ENCODE measurements at regions not wholly inside any gene's neighbourhood (a gene's known extent, or its start where the extent isn't known, plus 50 kb on each side); places are given as distances from the start of the nearest gene placed in this dataset.
"Not testable (repeated sequence)": the region's sequence is repeated elsewhere in the genome, so short reads cannot be mapped to it uniquely, and the experiment has no call there.

GRCh38 chr13:27327633-27328032 is 57.0 kb downstream of the RASL11A start:
- Histone ChIP-seq H3K4me1 (ENCODE audit: insufficient read depth, low read length) (no peaks in the 10 kb centered on the region), H3K9ac (ENCODE audit: low read depth, low read length) (no peak overlapping the region), H3K9me3 (ENCODE audit: control insufficient read depth, insufficient read depth, low read length) (peaks cover 6% of the 10 kb centered on the region), H3K36me3 (ENCODE audit: insufficient read depth, low read length) (no peaks in the 10 kb centered on the region)

GRCh38 chr13:27329210-27329609 is 58.6 kb downstream of the RASL11A start:
- Histone ChIP-seq H3K36me3 (ENCODE audit: insufficient read depth, low read length) (no peaks in the 10 kb centered on the region), H3K9ac (ENCODE audit: low read depth, low read length) (no peak overlapping the region), H3K9me3 (ENCODE audit: control insufficient read depth, insufficient read depth, low read length) (peaks cover 1% of the 10 kb centered on the region), H3K4me1 (ENCODE audit: insufficient read depth, low read length) (no peaks in the 10 kb centered on the region)

GRCh38 chr13:27334774-27335435 is 64.3 kb downstream of the RASL11A start:
- Histone ChIP-seq H3K4me1 (ENCODE audit: insufficient read depth, low read length) (no peaks in the 10 kb centered on the region), H3K9me3 (ENCODE audit: control insufficient read depth, insufficient read depth, low read length) (no peaks in the 10 kb centered on the region), H3K9ac (ENCODE audit: low read depth, low read length) (no peak overlapping the region), H3K36me3 (ENCODE audit: insufficient read depth, low read length) (no peaks in the 10 kb centered on the region)

GRCh38 chr13:27336014-27336673 is 65.5 kb downstream of the RASL11A start:
- H3K36me3 ChIP-seq (ENCODE audit: insufficient read depth, low read length): no peaks in the 10 kb centered on the region
- H3K9me3 ChIP-seq (ENCODE audit: control insufficient read depth, insufficient read depth, low read length): no peaks in the 10 kb centered on the region
- H3K9ac ChIP-seq (ENCODE audit: low read depth, low read length): no peak overlapping the region
- H3K4me1 ChIP-seq (ENCODE audit: insufficient read depth, low read length): no peaks in the 10 kb centered on the region

- no peaks in the 10 kb centered on the region for H3K36me3 ChIP-seq (ENCODE audit: insufficient read depth, low read length)
- H3K9me3 ChIP-seq (ENCODE audit: control insufficient read depth, insufficient read depth, low read length): no peaks in the 10 kb centered on the region
- no peaks in the 10 kb centered on the region for H3K4me1 ChIP-seq (ENCODE audit: insufficient read depth, low read length)
- no peak overlapping the region for H3K9ac ChIP-seq (ENCODE audit: low read depth, low read length)
Measured at GRCh38 chr13:27338207-27338606, 67.6 kb downstream of the RASL11A start.

- no peaks in the 10 kb centered on the region for H3K36me3 ChIP-seq (ENCODE audit: insufficient read depth, low read length)
- no peaks in the 10 kb centered on the region for H3K4me1 ChIP-seq (ENCODE audit: insufficient read depth, low read length)
- no peaks in the 10 kb centered on the region for H3K9me3 ChIP-seq (ENCODE audit: control insufficient read depth, insufficient read depth, low read length)
- H3K9ac ChIP-seq (ENCODE audit: low read depth, low read length): no peak overlapping the region
Measured at GRCh38 chr13:27338816-27339215, 68.2 kb downstream of the RASL11A start.

GRCh38 chr13:27339299-27339698 is 68.7 kb downstream of the RASL11A start:
- Histone ChIP-seq H3K36me3 (ENCODE audit: insufficient read depth, low read length) (no peaks in the 10 kb centered on the region), H3K9me3 (ENCODE audit: control insufficient read depth, insufficient read depth, low read length) (no peaks in the 10 kb centered on the region)

GRCh38 chr13:27341616-27342015 is 71.0 kb downstream of the RASL11A start:
- Histone ChIP-seq H3K9ac (ENCODE audit: low read depth, low read length) (no peak overlapping the region), H3K36me3 (ENCODE audit: insufficient read depth, low read length) (no peaks in the 10 kb centered on the region), H3K4me1 (ENCODE audit: insufficient read depth, low read length) (no peaks in the 10 kb centered on the region), H3K9me3 (ENCODE audit: control insufficient read depth, insufficient read depth, low read length) (no peaks in the 10 kb centered on the region)

More at GRCh38 chr13:27339299-27339698, 68.7 kb downstream of the RASL11A start:
- Histone ChIP-seq H3K9ac (ENCODE audit: low read depth, low read length) (no peak overlapping the region), H3K4me1 (ENCODE audit: insufficient read depth, low read length) (no peaks in the 10 kb centered on the region)

- H3K9ac ChIP-seq (ENCODE audit: low read depth, low read length): no peak overlapping the region
- H3K4me1 ChIP-seq (ENCODE audit: insufficient read depth, low read length): no peaks in the 10 kb centered on the region
- no peaks in the 10 kb centered on the region for H3K9me3 ChIP-seq (ENCODE audit: control insufficient read depth, insufficient read depth, low read length)
- no peaks in the 10 kb centered on the region for H3K36me3 ChIP-seq (ENCODE audit: insufficient read depth, low read length)
Measured at GRCh38 chr13:27347211-27347772, 76.7 kb downstream of the RASL11A start.

- Histone ChIP-seq H3K9me3 (ENCODE audit: control insufficient read depth, insufficient read depth, low read length) (no peaks in the 10 kb centered on the region), H3K4me1 (ENCODE audit: insufficient read depth, low read length) (no peaks in the 10 kb centered on the region; the same call in 1 of the 2 replicates), H3K36me3 (ENCODE audit: insufficient read depth, low read length) (no peaks in the 10 kb centered on the region), H3K9ac (ENCODE audit: low read depth, low read length) (no peak overlapping the region)
Measured at GRCh38 chr13:27348461-27348860, 76.0 kb upstream of the GTF3A start.

- Histone ChIP-seq H3K9ac (ENCODE audit: low read depth, low read length) (no peak overlapping the region), H3K36me3 (ENCODE audit: insufficient read depth, low read length) (no peaks in the 10 kb centered on the region), H3K4me1 (ENCODE audit: insufficient read depth, low read length) (no peaks in the 10 kb centered on the region; the same call in 1 of the 2 replicates), H3K9me3 (ENCODE audit: control insufficient read depth, insufficient read depth, low read length) (no peaks in the 10 kb centered on the region)
Measured at GRCh38 chr13:27349458-27349857, 75.0 kb upstream of the GTF3A start.

- not testable (repeated sequence) for H3K4me1 ChIP-seq (ENCODE audit: insufficient read depth, low read length); H3K36me3 ChIP-seq (ENCODE audit: insufficient read depth, low read length); H3K9me3 ChIP-seq (ENCODE audit: control insufficient read depth, insufficient read depth, low read length); H3K9ac ChIP-seq (ENCODE audit: low read depth, low read length)
Measured at GRCh38 chr13:27350825-27351224, 73.6 kb upstream of the GTF3A start.

GRCh38 chr13:27352698-27353097 is 71.7 kb upstream of the GTF3A start:
- Histone ChIP-seq H3K36me3 (ENCODE audit: insufficient read depth, low read length) (no peaks in the 10 kb centered on the region), H3K9me3 (ENCODE audit: control insufficient read depth, insufficient read depth, low read length) (no peaks in the 10 kb centered on the region), H3K4me1 (ENCODE audit: insufficient read depth, low read length) (no peaks in the 10 kb centered on the region; the same call in 1 of the 2 replicates), H3K9ac (ENCODE audit: low read depth, low read length) (no peak overlapping the region)

- H3K4me1 ChIP-seq (ENCODE audit: insufficient read depth, low read length): no peaks in the 10 kb centered on the region; the same call in 1 of the 2 replicates
- no peaks in the 10 kb centered on the region for H3K9me3 ChIP-seq (ENCODE audit: control insufficient read depth, insufficient read depth, low read length)
- no peak overlapping the region for H3K9ac ChIP-seq (ENCODE audit: low read depth, low read length)
- H3K36me3 ChIP-seq (ENCODE audit: insufficient read depth, low read length): no peaks in the 10 kb centered on the region
Measured at GRCh38 chr13:27353166-27353583, 71.2 kb upstream of the GTF3A start.

GRCh38 chr13:27353708-27354107 is 70.7 kb upstream of the GTF3A start:
- Histone ChIP-seq H3K9ac (ENCODE audit: low read depth, low read length) (no peak overlapping the region), H3K4me1 (ENCODE audit: insufficient read depth, low read length) (peaks cover 2% of the 10 kb centered on the region)

More at GRCh38 chr13:27353708-27354107, 70.7 kb upstream of the GTF3A start:
- H3K9me3 ChIP-seq (ENCODE audit: control insufficient read depth, insufficient read depth, low read length): no peaks in the 10 kb centered on the region
- H3K36me3 ChIP-seq (ENCODE audit: insufficient read depth, low read length): no peaks in the 10 kb centered on the region
